Superior temporal gyrus (tissue), 1 donor: ENCODE measurements at regions not wholly inside any gene's neighbourhood (a gene's known extent, or its start where the extent isn't known, plus 50 kb on each side); places are given as distances from the start of the nearest gene placed in this dataset.
"Not testable (repeated sequence)": the region's sequence is repeated elsewhere in the genome, so short reads cannot be mapped to it uniquely, and the experiment has no call there.

Experiments
- DNase-seq: peaks from one replicate; pipeline ENCODE4 v3.0.0-alpha.2; 2016; ENCODE audit errors: extremely low spot score

- no peak for DNase-seq
Observed at GRCh38 chr5:100479079-100479688, 56.0 kb upstream of the FAM174A start.

GRCh38 chr5:100472091-100472490 lies 63.1 kb upstream of the FAM174A start:
- no peak for DNase-seq

DNA sequence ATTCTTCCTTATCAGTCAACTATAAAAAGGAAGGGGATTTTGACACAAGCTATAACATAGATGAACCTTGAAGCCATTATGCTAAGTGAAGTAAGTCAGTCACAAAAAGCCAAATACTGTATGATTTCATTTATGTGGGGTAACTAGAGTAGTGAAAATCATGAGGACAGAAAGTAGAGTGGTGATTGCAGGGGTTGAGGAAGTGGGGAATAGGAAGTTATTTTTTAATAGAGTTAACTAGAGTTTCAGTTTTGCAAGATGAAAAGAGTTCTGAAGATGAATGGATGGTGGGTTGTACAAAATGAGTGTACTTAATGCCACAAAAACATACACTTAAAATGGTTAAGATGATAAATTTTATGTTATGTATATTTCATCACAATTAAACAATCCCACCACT lies 65.4 kb upstream of the FAM174A start:
- DNase-seq: no peak

- DNase-seq: no peak
Observed at GRCh38 chr5:100464418-100464817, 70.8 kb upstream of the FAM174A start.

GRCh38 chr5:100456615-100457014 lies 78.6 kb upstream of the FAM174A start:
- no peak for DNase-seq

- DNase-seq: no peak
Observed at GRCh38 chr5:100452126-100452525, 83.0 kb upstream of the FAM174A start.

DNA sequence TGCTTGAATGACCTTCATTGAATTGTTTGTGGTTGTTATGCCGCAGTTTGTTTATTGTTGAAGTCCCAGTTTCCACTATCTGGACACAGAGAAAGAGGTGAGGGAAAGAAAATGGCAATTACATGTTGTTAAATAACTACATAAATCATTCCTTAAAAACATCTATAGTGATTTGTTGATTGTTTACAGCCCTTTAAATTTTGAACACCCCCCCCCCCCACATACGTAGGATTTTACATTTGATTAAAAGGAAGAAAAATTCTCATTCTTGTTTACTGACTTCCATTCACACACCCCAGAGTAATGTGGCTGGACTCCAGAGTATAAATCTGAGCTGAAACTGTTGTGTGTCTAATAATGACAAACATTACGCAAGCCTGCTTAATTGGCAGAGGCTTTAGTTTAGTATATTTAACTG lies 87.1 kb upstream of the FAM174A start:
- DNase-seq: no peak

DNA sequence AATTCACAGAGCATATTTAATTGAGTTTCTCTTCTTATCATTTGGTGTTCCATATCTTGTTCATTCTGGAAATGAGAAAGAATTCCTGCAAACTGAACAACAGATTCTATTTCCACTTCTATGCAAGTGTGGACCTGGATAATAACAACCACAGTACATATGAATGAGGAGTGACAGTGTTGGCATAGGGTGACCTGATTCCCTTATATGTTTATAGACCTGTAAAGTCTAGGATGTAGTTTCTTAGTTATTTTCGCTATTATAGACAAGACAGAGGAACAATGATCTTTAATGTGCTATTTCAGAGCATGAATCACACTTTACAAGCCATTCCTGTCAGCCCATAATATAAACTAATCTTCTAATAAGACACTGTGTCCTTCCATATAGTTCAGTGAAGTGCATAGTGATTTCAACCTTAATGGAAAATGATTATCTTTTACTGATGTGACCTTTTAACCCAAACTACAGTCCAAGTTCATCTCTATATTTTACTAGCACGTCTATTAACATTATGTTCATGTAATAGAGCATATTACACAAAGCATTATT lies 88.2 kb upstream of the FAM174A start:
- no peak for DNase-seq

DNA sequence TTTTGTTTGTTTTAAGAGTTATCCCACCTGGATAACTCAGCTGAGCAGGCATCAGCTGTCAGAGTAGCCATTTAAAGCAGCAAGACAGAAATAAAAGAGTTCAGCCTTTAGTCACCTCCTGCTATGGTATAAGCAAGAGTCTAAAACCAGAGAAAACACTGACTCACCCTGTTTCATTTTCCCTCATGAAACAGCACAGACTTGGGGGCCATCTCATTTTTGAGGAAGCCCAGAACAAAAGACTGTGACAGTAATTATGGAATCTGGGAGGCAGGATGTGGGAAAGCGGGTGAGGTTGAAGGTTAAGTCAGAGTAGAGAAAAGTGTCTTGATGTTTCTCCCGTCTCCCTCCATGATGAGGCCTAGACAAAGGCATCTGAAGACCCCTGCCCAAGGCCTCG lies 90.2 kb upstream of the FAM174A start:
- no peak for DNase-seq

GRCh38 chr5:100434815-100435214 lies 100.4 kb upstream of the FAM174A start:
- DNase-seq: no peak

DNA sequence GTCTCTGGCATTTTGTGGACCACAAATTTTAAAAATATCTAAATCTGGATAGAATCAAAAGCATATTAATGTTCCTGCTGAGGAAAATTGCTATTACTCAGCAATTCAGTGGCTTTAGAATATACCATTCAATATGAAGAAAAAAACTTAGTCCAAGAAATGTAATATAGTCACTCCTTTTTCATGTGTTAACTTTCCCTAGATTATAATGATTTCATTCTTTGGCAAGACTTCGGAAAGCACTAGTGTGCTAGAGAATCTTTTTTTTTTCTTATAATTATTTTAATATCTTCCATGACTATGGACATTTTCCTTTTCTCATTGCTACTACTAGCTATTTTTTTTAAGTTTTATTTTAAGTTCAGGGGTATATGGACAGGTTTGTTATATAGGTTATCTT lies 102.4 kb upstream of the FAM174A start:
- DNase-seq: no peak

DNA sequence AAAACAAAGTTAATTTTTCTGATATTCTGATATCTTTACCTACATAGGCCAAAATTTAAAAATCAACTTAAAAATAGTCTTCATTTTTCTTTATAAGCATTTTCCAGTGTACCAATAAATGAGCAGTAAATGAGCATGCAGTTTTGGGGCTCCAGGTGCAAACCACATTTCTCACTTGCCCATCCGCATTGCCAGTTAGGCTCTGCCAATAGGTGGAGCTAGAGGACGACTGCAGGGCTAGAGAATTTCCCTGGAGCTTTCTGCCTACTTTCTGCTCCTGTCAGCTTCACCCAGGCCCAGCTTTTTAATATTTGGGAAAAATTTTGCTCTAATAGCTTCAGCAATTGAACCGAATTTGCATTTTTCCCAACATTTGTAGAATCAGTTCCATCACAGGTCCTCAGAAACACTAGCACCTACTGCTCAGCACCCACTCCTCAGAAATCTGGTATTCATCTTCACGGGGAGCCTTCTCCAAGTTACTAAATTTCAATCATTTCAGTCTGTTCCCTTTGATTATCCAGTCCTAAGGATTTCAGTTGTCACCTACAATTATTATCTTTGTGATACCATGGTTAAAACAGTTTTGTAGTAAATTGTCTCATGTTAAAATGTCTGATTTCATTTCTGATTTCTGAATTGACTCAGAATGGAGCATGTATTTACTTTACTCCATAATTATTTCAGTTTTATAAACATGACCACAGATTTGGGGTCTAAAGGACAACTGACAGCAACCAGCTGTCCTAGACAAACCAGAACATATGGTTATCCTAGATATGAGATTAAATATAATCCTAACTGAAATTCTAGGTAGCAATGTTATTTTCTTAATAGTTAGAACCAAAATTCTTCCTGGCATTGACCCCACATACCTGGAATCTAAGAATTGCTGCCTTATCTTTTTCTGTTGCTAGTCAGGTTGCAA lies 104.6 kb upstream of the FAM174A start:
- peak; percentile 65 for DNase-seq

- no peak for DNase-seq
Observed at GRCh38 chr5:100424787-100425186, 110.4 kb upstream of the FAM174A start.

- no peak for DNase-seq
Observed at GRCh38 chr5:100424017-100424416, 111.2 kb upstream of the FAM174A start.

DNA sequence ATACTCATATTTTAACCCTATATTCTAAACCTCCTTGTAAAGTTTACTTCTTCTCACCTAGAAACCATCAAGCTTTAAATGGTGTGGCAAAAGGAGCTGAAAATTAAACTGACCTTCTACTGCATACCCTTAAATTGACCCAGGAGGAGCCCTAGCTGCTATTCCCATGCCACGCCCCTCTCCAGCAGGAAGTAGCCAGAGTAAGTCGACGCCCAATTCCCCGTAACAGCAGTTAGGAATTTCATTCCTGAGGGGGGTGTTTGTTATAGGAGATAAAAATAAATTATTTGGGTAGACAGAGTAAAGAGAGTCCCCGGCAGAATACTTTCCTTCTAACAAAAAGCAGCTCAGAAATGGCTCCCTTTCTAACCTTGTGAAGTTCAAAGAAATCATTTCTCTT lies 111.8 kb upstream of the FAM174A start:
- no peak for DNase-seq

DNA sequence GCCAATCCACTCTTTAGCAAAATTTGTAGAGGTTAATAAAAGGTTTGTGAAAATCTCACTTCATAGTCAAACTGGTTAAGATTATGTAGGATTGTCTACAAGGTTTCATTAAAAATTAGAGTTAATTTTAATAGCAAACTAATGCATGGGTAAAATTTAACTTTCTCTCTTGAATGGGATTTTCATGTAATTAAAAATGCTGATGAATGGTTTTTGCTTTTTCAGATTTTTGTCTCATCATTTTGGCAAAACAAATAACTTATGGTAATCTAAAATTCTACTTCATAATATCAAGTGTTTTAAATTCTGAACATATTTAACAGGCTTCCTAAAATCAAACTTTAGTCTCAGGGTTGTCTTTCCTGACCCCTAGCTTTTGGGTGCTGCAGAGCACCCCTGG lies 113.8 kb upstream of the FAM174A start:
- no peak for DNase-seq

- DNase-seq: no peak
Observed at GRCh38 chr5:100418231-100418630, 116.9 kb upstream of the FAM174A start.

- DNase-seq: no peak
Observed at GRCh38 chr5:100409660-100410151, 125.5 kb upstream of the FAM174A start.

- no peak for DNase-seq
Observed at GRCh38 chr5:100407053-100407452, 128.1 kb upstream of the FAM174A start.

- DNase-seq: no peak
Observed at GRCh38 chr5:100406640-100407039, 128.5 kb upstream of the FAM174A start.

GRCh38 chr5:100402071-100402470 lies 133.1 kb upstream of the FAM174A start:
- DNase-seq: no peak

DNA sequence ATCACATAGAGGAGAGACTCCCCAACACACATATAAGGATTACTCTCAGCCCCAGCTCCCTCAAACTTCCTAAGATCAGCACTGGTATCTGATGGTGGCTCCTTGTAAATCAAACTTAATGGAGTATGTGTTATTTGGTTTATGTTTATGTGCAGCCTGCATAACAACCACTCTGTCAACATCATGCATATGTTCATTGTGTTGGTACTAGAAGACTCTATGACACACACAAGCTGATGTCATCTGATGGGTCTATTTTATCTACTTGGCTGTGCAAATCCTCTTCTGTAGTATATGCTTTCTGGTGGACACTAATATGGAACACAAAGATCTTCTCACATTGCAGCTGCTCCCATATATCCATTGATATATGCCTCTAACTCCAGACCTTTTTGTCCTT lies 134.0 kb upstream of the FAM174A start:
- DNase-seq: no peak

GRCh38 chr5:100398815-100399214 lies 136.4 kb upstream of the FAM174A start:
- not testable (repeated sequence) for DNase-seq
